ENCODE measurements at regions not wholly inside any gene's neighbourhood (a gene's known extent, or its start where the extent isn't known, plus 50 kb on each side); places are given as distances from the start of the nearest gene placed in this dataset.

GRCh38 chr5:126370796-126371718 is 52.2 kb upstream of the GRAMD2B start:
- peak overlapping the region; percentile 12 to 55 (median 36) for H3K4me3 ChIP-seq
- WGBS, 2 donors (ENCODE audit: low coverage in 1 of 2), result 56 to 57% methylated on average over 1 to 12 of the region's 12 CpGs
- TF ChIP-seq CTCF (IDR thresholded peaks at IDR 0.05) (peak in 4 of 5 experiments; percentile 14 to 61 (median 38)), POLR2AphosphoS5 (IDR thresholded peaks at IDR 0.05) (peak; percentile 34 to 68 (median 61)), EP300 (IDR thresholded peaks at IDR 0.05; ENCODE audit: low read depth) (no peak), POLR2A (IDR thresholded peaks at IDR 0.05) (peak; percentile 62)
- intact Hi-C loops (cut with DNase I; ENCODE audit: low total_unique reads), result no loop called here
- peaks cover 13 to 36% (median 26%) of the 10 kb centered on the region in 4 donors for H3K4me1 ChIP-seq
- DNase-seq, result peak; percentile 58
- in situ Hi-C loops (cut with MboI; ENCODE audit: low pct_ligation_motif_present in 1 of 4, low pct_unique_long_range_greater_than_20kb in 1 of 4, low sequenced_read_pairs in 3 of 4), result no loop called here
- peak overlapping the region; percentile 81 to 92 (median 84) for H3K27ac ChIP-seq
- no peaks in the 10 kb centered on the region for H3K36me3 ChIP-seq
- no peaks in the 10 kb centered on the region for H3K27me3 ChIP-seq
- no peaks in the 10 kb centered on the region for H3K9me3 ChIP-seq

GRCh38 chr5:126373375-126374108 is 49.7 kb upstream of the GRAMD2B start:
- Histone ChIP-seq H3K9me3 (no peaks in the 10 kb centered on the region), H3K4me1 (peaks cover 17 to 39% (median 22%) of the 10 kb centered on the region in 4 donors), H3K27ac (peak overlapping the region; percentile 14 to 84 (median 50)), H3K4me3 (peak overlapping the region in 2 of 4 donors; percentile 33 to 55), H3K27me3 (no peaks in the 10 kb centered on the region), H3K36me3 (no peaks in the 10 kb centered on the region)
- TF ChIP-seq EP300 (IDR thresholded peaks at IDR 0.05; ENCODE audit: low read depth) (no peak), POLR2A (IDR thresholded peaks at IDR 0.05) (peak; percentile 13), CTCF (IDR thresholded peaks at IDR 0.05) (no peak), POLR2AphosphoS5 (IDR thresholded peaks at IDR 0.05) (peak in 2 of 3 donors; percentile 52 to 56)
- DNase-seq, result no peak
- intact Hi-C loops (cut with DNase I; ENCODE audit: low total_unique reads) (no loop called here), in situ Hi-C loops (cut with MboI; ENCODE audit: low pct_ligation_motif_present in 1 of 4, low pct_unique_long_range_greater_than_20kb in 1 of 4, low sequenced_read_pairs in 3 of 4) (no loop called here)
- 48 to 52% methylated on average over 3 of the region's 3 CpGs for WGBS, 2 donors (ENCODE audit: low coverage in 1 of 2)

Small RNA genes lying in the stretch of these regions (small RNA-seq; reads per million reads assigned to genes)
- gene HMGB1P22 (0 reads per million in 4 donors), gene RN7SKP117 (0 reads per million in 4 donors)
